NCI-H1930 (cell line): ENCODE measurements at regions not wholly inside any gene's neighbourhood (a gene's known extent, or its start where the extent isn't known, plus 50 kb on each side); places are given as distances from the start of the nearest gene placed in this dataset.

Source experiments
- DNase-seq, 2 experiments: peaks; one replicate each; lab custom pipeline; 2025; lab: John Stamatoyannopoulos, UW

DNA sequence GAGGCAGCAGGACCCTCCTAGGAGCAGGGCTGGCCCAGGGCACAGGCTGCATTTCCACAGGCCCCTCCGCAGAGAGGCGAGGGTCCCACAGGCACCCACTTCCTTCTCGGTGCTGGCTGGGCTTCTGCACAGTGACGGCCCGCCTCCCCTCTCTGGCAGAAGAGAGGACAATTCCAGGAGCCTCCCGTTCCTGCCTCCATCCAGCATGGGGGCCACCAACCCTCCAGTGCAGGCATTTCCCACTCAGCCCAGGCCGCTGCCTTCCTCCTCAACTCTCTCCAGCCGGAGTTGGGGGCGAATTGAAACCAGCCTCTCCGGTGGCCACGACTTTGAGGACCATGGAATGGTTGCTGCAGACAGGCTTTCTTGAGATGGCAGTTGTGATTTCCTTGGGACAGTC, 125.0 kb upstream of the PPP2R2D start:
- no peak for DNase-seq

DNA sequence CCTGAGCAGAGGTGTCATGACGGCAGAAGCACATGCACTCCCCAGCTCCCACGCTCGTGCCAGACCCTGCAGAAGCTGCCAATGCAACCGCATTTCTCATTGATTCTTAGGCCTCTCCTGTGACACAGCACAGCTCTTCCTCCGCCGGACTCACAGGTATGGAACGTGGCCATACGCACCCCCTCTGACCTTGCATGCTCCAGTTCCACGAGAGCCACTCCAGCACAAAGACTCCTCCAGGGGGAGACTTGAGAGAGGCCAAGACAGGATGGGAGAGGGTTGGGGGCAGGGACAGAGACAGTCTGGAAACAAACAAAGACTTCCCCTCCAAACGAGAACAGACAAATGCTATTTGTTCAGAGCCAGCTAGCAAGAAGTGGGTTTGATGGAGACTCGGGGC, 124.3 kb upstream of the PPP2R2D start:
- DNase-seq, result no peak

DNA sequence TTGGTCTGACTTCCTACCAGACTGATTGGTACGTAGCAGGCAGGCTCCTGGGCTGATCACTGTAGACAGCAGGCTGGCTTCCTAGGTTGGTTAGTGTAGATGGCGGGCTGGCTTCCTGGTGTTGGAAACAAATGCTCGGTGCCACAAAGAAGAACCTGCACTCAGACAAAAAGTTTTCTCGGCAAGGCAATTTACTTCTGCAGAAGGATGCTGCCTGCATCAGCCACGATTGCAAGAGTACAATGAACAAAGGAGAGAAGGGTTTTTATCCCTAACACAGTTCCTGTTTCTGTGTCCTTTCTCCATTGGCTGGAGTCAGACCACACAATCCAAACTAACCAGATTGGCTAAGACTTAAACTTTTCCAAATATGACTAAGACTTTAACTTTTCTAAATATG, 123.6 kb upstream of the PPP2R2D start:
- no peak for DNase-seq

DNA sequence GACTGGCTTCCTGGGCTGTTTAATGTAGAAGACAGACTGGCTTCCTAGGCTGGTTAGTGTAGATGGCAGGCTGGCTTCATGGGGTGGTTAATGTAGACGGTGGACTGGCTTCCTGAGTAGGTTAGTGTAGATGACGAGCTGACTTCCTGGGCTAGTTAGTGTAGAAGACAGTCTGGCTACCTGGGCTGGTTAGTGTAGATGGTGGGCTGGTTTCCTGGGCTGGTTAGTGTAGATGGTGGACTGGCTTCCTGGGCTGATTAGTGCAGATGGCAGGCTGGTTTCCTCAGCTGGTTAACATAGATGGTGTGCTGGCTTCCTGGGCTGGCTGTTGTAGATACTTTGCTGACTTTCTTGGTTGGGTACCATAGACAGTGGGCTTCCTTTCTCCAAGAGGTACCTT, 122.9 kb upstream of the PPP2R2D start:
- DNase-seq, result no peak

DNA sequence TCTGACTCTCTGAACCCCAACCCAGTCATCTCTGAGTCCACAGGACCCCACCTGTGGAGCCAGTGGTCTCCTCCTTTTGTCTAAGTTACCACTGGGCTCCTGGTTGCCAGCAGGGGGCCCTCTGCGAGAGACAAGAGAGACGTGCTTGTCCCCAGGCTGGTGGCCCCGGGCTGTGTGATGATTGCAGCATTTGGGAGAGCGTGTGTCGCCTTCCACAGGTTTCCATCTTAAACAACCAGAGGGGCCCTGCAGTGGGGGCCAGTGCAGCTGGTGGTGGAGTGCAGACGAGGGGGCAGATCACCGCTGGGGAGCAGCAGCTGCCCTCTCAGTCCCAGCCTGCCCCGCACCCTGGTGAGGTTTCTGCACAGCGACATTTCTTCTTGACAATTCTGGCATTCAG, 122.4 kb upstream of the PPP2R2D start:
- DNase-seq, result no peak

DNA sequence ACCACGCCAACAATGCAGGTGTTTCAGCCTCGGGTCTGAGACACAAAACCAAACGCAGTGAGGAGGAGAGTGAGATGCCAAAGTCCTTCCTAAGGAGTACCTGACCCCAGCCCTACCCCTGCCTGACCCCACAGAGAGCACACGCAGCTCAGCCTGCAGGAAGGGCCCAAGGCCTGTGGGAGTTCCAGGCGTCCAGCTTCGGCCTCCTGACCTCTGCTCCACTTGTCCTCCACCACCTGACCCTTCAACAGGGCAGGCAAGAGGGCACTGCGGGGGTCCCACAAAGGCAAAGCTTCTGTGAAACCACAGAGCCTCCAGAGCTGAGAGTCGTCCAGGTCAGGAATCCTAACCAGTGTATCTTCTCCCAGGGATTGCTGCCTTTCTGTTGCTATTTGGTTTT, 122.0 kb upstream of the PPP2R2D start:
- DNase-seq, result no peak

DNA sequence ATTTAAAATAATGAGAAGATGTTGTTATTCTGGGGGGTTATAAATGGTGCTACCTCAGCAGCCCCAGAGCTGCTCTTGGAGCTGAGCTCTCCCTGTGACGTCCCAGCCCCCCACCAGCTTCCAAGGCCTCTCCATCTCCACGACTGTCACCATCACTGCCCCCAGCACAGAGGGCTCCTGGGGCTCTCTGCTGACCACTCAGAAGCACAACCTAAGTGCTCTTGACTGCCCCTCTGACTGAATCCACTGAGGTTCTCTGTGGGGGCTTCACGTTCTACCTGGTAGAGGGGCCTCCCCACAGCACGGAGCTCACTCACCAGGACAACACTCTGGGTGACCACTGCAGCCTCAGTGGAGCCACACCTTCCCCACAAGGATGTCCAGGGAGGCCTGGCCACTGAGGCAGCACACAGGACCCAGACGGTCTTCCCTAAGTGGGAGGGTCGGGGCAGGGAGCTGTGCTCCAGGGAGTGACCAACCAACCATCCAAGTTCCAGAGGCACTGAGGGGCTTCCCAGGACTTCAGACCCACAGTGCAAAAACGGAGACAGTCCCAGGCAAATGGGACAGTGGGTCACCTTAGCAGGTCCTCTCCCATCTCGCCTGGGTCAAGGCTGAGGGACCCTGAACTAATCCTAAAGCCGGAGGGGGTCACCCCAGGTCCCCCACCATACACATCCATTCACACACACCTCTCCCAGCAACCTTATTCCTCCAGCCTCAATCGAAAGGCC, 121.0 kb upstream of the PPP2R2D start:
- DNase-seq, result no peak

DNA sequence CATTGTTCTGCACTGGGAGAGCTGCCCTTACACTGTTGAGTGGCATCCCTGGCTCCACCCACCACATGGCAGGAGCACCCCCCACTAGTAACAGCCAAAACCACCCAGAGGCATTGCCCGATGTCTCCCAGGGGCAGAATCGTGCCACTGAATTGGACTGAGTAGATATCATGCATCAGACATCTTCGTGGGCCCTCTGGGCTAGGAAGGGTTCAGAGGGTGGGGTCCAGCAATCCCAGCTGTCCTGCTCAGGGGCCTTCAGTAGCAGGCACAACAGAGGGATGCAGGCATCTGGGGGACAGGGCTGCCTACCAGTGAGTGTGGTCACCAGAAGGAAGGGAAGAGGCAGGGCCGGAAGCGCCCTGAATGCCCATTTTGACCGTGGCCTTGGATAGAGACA, 119.7 kb upstream of the PPP2R2D start:
- DNase-seq, result no peak

DNA sequence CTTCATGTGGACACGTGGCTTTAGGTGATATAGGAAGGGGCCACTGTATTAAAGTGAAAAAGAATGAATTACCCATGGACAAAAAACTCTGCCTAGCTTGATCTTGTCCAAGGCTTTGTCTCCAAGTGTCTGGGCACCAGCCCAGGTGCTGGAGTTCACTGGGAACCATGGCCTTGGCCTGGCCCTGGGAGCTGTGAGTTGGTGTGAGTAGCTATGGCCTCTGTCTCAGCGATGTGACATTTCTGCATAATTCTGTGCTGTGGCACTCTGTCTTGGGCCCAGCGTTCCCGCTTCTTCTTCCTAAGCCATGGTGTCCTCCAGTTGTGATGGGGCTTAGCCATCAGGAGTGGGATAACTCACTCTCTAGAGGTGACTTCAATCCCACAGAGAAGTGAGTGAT, 119.0 kb upstream of the PPP2R2D start:
- DNase-seq, result no peak

DNA sequence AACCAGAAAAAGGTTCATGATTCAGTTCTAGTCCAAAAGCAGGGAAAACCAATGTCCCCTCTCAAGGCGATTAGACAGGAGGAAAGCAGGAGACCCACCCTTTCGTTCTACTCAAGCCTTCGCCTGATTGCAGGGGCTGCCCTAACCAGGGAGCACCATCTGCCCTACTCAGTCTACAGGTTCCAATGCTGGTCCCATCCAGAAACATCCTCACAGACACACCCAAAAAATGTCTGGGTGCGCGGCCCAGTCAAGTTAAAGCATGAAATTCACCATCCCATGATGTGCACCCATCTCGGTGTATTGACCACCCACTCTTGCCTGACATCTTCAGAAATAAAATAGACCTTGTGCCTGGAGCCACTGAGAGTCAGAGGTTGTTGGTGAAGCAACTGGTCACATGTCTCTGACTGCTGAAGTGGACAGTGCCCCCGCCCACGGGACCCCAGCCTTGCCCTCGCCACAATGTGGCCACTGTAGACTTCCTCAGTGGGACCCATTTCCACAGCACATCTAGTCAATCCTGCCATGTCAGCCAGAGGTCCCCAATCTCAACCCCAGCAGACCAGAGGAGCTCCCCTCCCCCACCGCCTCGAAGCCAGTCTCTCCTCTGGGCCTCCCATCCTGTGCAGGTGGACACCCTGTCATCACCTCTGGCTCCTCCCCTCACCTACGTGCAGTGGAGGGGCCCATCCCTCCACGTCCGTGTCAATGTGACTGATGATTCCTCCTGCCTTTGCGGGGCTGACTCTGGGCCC, 116.3 kb upstream of the PPP2R2D start:
- no peak for DNase-seq

DNA sequence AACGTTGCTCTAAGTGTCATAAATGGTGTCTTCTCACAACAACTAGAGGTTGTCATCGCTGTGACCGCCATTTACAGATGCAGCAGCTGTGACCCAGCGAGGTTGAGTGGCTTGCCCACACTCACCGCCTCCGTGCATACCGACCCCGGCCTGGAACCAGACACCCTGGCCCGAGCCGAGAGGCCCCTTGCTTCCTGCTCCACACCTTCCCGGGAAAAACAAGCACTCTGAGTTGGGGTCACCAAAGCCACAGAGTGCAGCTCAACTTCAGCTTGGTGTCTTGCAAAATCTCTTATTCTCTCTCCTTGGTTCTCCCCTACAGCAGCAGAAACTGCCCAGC, 115.7 kb upstream of the PPP2R2D start:
- DNase-seq, result no peak

DNA sequence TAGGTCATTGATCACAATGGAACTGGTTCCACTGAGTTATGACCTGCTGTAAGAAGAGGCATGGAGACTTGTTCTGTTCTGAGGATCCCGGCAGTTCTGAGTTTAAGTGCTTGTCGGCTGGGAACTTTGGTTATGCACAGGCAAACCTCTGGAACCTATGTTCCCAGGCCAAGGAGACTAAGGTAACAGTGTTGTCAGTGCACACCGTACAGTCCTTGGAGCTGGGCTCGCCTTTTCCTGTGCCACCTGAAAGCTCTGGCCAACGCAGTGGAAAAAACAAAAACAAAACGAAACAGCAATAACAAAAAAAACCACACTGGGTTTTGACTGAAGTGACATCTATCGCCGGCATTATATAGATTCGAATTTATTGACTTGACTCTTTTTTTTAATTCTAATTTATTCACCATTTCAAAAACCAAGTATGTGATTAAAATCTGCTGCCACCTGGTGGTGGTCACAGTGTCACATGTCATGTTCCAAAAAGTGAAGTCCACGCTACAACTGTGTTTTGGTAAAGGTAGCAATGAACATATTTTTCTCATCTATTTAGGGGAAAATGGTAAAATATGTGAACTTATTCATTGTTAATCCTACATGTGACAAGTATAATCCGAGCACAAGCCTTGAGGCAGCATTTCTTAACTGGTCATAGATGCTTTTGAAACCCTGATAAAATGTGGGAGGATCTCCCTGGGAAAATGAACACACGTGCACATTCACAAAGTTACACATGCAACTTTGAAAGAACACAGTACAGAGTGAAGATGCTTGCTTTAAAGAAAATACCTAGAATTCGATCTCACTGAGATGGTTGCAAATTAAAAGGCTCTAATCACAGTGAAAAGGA, 113.8 kb upstream of the PPP2R2D start:
- peak in 1 of 2 experiments; percentile 5 for DNase-seq

DNA sequence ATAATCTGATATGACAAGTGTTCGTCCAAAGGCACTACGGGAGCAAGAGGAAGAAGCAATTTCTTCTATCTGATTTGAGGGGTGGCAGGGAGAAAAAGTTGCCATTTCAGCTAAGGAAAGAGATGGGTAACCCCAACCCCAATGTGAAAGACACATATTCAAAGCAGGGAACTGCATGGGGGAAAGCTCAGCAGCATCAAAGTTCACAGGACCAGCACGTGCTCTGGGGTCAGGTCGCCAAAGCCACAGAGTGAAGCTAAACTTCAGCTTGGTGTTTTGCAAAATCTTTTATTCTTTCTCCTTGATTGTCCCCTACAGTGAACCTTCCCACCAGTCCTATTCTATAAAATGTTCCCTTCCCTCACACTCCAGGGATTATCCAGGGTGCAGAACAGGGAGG, 112.8 kb upstream of the PPP2R2D start:
- no peak for DNase-seq

DNA sequence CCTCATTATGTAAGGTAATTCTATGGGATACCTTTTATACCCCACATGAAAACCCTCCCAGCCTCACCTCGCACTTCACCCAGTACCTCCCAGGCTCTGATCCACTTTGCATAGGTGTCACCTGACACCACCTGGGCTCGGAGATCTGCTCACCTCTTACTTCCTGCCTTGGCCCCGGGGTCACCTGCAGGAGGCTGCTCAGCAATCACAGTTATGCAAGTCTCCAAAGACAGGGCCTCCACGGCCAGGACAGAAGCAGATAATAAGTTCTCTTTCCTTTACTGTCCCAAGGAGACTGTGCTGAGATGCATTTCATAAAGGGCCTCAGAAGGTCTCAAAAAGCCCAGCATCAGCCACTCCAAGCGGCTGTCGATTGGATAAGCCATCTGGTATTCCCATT, 112.4 kb upstream of the PPP2R2D start:
- DNase-seq, result no peak

DNA sequence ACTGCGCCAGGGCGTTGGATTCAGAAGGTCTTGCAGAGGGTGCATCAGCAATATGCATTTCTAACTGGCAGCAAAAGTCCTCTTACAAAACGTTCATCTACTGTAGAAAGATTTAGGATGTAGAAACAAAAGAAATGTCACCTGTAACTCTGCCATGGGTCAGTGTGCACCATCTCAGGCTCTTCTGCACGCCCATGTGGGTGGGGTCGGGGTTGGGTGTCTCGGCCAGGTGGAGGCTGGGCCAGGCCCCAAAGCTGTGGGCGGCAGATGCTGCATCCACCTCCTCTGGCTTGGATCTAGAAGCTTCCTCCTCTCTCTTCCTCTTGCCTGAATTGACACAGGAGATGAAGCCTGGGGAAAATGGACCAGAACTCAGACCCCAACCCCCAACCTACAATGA, 111.3 kb upstream of the PPP2R2D start:
- no peak for DNase-seq

DNA sequence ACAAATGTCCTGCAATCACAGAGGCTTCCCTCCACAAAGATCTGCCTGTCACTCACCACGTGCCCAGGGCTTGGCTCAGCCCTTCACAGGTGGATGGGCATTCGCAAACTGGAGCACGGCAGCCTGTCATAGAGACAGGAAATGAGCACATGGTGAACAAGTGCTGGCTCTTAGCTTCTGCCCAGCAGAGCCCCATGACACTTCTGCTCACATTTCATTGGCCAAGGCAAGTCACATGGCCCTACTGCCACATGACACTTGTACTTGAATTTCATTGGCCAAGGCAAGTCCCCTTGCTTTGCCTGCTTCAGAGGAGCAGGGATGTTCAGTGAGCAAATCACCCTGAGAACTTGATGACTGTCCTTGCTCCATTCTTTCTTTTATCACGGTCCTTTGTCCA, 110.8 kb upstream of the PPP2R2D start:
- DNase-seq, result peak in 1 of 2 experiments; percentile 3

DNA sequence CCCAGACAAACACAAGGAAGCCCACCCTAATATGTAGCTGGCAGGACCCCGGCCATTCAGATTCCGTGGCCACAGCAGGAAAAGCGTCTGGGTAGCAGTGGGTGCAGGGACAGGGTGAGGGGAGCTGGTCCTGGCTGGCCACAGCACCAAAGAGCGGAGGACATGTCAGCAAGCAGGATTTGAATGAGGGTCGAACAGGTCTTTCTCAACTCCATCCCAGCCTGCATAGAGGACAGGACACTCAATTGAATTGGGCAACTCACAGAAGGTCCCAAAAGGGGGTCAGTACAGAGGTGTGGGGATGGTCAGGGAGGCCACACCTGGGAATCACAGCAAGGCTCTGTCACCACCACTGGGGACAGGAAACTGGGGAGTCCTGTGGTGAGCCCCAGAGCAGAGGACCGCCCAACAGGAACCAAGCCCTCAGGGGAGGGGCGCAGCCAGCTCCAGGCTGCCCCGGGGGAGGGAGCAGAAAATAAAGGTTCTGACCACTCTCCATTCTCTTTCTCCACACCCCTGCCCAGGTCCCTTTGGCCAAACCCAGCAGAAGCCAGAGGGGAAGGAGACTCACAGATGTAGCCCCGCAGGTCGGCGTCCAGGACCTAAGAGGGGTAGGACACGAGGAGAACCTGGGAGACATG, 108.7 kb upstream of the PPP2R2D start:
- no peak for DNase-seq

DNA sequence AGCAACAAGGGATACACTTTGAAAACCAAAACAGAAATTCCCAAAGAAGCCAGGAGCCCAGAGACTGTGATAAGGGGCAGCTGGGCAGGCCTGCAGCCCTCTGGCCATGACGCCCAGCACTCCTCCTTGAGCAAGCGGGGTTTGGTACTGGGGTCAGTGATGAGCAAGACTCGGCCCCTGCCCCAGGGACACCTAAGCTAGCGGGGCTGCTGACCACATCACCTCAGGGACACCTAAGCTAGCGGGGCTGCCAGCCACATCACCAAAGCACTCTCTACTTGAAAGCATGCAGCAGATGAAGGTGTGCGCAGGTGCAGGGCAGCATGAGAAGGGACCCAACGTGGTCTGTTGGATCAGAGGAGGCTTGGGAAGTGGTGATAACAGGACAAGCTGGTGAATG, 108.0 kb upstream of the PPP2R2D start:
- DNase-seq, result no peak

DNA sequence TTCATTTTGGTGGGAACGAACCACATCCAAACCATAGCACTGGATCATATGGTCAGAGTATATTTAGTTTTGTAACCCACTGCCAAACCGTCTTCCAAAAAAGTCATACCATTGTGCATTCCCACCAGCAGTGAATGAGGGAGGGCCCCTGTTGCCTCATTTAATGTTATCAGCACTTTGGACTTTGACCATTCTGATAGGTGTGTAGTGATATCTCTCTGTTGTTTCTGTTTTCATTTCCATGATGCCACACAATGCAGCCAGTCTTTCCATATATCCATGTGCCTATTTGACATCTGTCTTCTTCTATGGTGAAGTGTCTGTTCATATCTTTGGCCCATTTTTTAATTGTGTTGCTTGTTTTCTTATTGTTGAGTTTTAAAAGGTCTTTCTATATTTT, 105.0 kb upstream of the PPP2R2D start:
- DNase-seq, result no peak

DNA sequence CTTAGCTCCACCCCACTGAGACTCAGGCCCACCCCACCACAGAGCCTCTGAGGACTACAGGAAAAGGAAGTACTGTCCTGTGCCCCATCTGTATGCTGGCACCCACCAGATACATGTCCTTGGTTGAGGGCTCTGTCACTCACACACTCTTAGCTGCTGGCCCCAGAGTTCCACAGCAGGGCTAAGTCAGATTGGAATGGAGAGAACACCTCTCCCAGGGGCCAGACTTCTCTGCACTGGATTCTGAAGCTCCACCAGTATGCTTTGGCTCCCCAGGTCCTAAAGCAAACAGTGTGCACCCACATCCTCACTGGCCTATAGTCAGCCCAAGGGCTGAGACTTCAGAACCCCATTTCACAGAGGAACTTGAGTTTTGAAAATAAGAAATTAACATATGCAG, 103.2 kb upstream of the PPP2R2D start:
- no peak for DNase-seq

DNA sequence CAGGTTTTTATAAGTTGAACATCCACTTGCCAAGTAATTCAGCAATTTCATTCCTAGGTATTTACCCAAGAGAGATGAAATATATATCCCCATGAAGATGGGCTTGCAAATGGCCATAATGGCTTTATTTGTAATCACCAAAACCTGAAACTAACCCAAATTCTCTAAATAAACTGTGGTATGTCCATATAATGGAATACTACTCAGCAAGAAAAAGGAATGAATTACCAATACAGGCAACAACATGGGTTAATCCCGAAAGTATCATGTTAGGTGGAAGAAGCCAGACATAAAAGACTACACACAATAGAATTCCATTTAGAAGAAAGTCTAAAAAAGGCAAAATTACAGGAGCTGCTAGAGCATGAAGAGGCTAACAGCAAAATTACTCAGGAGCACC, 101.4 kb upstream of the PPP2R2D start:
- no peak for DNase-seq

DNA sequence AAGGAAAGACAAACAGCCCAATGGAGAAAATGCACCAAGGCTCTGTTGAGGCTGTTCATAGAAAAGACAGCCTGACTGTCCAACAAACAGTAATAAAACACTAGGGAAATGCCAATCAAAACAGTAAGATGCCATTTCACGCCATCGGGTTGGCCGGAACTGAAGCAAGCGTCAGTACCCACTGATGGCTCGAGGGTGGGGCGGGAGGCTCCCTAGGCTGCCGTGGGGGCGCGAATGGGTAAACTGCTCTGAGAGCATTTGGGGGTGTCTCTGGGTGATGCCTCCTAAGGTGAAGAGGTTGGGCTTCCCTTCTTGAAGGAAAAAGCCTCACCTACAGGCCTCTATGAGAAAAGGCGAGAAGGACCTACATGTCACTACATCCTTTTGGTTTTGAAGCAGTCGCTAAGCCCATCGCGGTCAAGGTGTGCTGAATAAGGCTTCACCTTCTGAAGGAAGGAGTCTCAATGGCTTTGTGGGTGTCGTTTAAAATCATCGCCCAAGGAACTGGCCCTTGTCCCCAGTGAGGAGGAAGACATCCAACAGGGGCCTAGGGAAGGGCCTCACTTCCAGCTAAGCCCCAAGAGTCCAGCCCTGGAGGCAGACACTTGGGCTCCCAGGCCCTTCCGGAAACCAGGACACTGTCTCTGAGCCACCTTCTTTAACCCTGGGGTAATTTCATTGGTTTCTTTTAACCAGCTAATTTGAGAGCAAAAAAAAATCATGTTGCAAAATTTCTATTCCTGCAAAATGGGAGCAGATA, 98.5 kb upstream of the PPP2R2D start:
- no peak for DNase-seq
